GM23338 (cell line): ENCODE measurements at regions not wholly inside any gene's neighbourhood (a gene's known extent, or its start where the extent isn't known, plus 50 kb on each side); places are given as distances from the start of the nearest gene placed in this dataset.

Experiments used
- ATAC-seq: fragments of 200-7000 bp; cut with Tn5 transposase; 3 replicates; pipeline ENCODE4 v1.9.1; 2020
- DNase-seq: peaks from one replicate; pipeline ENCODE4 v3.0.0-alpha.2; 2015; ENCODE audit warnings: low spot score
- H2AFZ ChIP-seq: fragments of 200-600 bp; sonication (generic); 2 replicates; pipeline ENCODE4 v1.8.0; 2016; ENCODE audit warnings: antibody characterized with exemption, mild to moderate bottlenecking, moderate library complexity
- H3F3A ChIP-seq: fragments of 200-600 bp; sonication (generic); replicated peaks from 2 replicates; pipeline ENCODE4 v1.8.0; 2017; ENCODE audit warnings: antibody characterized with exemption, mixed run types, low read depth
- H3K27ac ChIP-seq: fragments of 200-600 bp; sonication (generic); 2 replicates; pipeline ENCODE4 v1.6.1; 2016; ENCODE audit warnings: low read depth
- H3K27me3 ChIP-seq: fragments of 200-600 bp; sonication (generic); 2 replicates; pipeline ENCODE4 v1.8.0; 2016; ENCODE audit warnings: mild to moderate bottlenecking, mixed run types, moderate library complexity; ENCODE audit not compliant: insufficient read depth
- H3K36me3 ChIP-seq: fragments of 200-600 bp; sonication (generic); 2 replicates; pipeline ENCODE4 v1.8.0; 2016; ENCODE audit warnings: mild to moderate bottlenecking; ENCODE audit not compliant: insufficient read depth
- H3K4me1 ChIP-seq: fragments of 200-600 bp; sonication (generic); 2 replicates; pipeline ENCODE4 v1.8.0; 2016; ENCODE audit warnings: mild to moderate bottlenecking, moderate library complexity; ENCODE audit not compliant: insufficient read depth
- H3K4me2 ChIP-seq: fragments of 200-600 bp; sonication (generic); 2 replicates; pipeline ENCODE4 v1.7.1; 2017; ENCODE audit warnings: mixed run types
- H3K4me3 ChIP-seq: fragments of 200-600 bp; sonication (generic); 2 replicates; pipeline ENCODE4 v1.6.1; 2016; ENCODE audit warnings: mixed run types
- H3K79me2 ChIP-seq: fragments of 200-600 bp; sonication (generic); replicated peaks from 2 replicates; pipeline ENCODE4 v1.8.0; 2017; ENCODE audit warnings: mild to moderate bottlenecking; ENCODE audit not compliant: insufficient read depth
- H3K9me2 ChIP-seq: fragments of 200-600 bp; sonication (generic); 2 replicates; pipeline ENCODE4 v1.8.0; 2017; ENCODE audit not compliant: insufficient read depth
- H4K20me1 ChIP-seq: fragments of 200-600 bp; sonication (generic); replicated peaks from 2 replicates; pipeline ENCODE4 v1.8.0; 2017; ENCODE audit warnings: mild to moderate bottlenecking; ENCODE audit not compliant: insufficient read depth
- H3K27ac Mint-ChIP-seq: 2 replicates; pipeline ENCODE4 v1.8.0; 2020; ENCODE audit warnings: inconsistent platforms, mild to moderate bottlenecking, moderate library complexity, mixed read lengths
- H3K27me3 Mint-ChIP-seq: 3 replicates; pipeline ENCODE4 v1.8.0; 2022; ENCODE audit warnings: low read depth, mild to moderate bottlenecking, moderate library complexity, mixed read lengths, inconsistent platforms; ENCODE audit not compliant: insufficient read depth, poor library complexity
- H3K36me3 Mint-ChIP-seq: 3 replicates; pipeline ENCODE4 v1.8.0; 2021; ENCODE audit warnings: low read depth, mild to moderate bottlenecking, inconsistent platforms, moderate library complexity, mixed read lengths
- H3K4me1 Mint-ChIP-seq: 3 replicates; pipeline ENCODE4 v1.8.0; 2020; ENCODE audit warnings: mild to moderate bottlenecking, inconsistent platforms, mixed read lengths
- H3K4me3 Mint-ChIP-seq: 3 replicates; pipeline ENCODE4 v1.8.0; 2021; ENCODE audit warnings: moderate library complexity, mild to moderate bottlenecking, inconsistent platforms, mixed read lengths
- H3K9me3 Mint-ChIP-seq: 3 replicates; pipeline ENCODE4 v1.8.0; 2020; ENCODE audit warnings: moderate library complexity, mild to moderate bottlenecking, inconsistent platforms, mixed read lengths
- CREB1 ChIP-seq: fragments of 250-450 bp; sonication (Bioruptor Pico); IDR thresholded peaks from 2 replicates; pipeline ENCODE4 v1.5.0; 2020; ENCODE audit warnings: low read depth, mild to moderate bottlenecking, moderate library complexity
- EZH2 ChIP-seq: fragments of 200-600 bp; sonication (generic); IDR thresholded peaks from one replicate; pipeline ENCODE4 v1.8.0; 2017; ENCODE audit warnings: antibody characterized with exemption, mild to moderate bottlenecking, low read depth; ENCODE audit not compliant: unreplicated experiment
- EZH2phosphoT487 ChIP-seq: fragments of 200-600 bp; sonication (generic); IDR thresholded peaks from one replicate; pipeline ENCODE4 v1.8.1; 2018; ENCODE audit warnings: antibody characterized with exemption; ENCODE audit not compliant: unreplicated experiment
- JUNB ChIP-seq: IDR thresholded peaks from one replicate; pipeline ENCODE4 v1.6.1; 2016; ENCODE audit warnings: antibody characterized with exemption; ENCODE audit not compliant: unreplicated experiment
- NANOG ChIP-seq: IDR thresholded peaks from 2 replicates; pipeline ENCODE4 v1.6.1; 2016; ENCODE audit warnings: antibody characterized with exemption, borderline replicate concordance
- POLR2AphosphoS5 ChIP-seq: IDR thresholded peaks from 2 replicates; pipeline ENCODE4 v1.6.1; 2016; ENCODE audit warnings: antibody characterized with exemption, low read depth
- STAT1 ChIP-seq: IDR thresholded peaks from one replicate; pipeline ENCODE4 v1.6.1; 2016; ENCODE audit warnings: antibody characterized with exemption; ENCODE audit not compliant: unreplicated experiment
- ZNF114 ChIP-seq: fragments of 250-450 bp; sonication (Bioruptor Pico); IDR thresholded peaks from 2 replicates; pipeline ENCODE4 v1.5.0; 2020; ENCODE audit warnings: mild to moderate bottlenecking, moderate library complexity
- ZNF331 ChIP-seq: fragments of 250-450 bp; sonication (Bioruptor Pico); IDR thresholded peaks from 2 replicates; pipeline ENCODE4 v1.5.0; 2020; ENCODE audit warnings: low read depth, mild to moderate bottlenecking, moderate library complexity
- TF ChIP-seq, protein P1 (sequence below): IDR thresholded peaks from 2 replicates; pipeline ENCODE4 v1.6.1; 2016; ENCODE audit warnings: antibody characterized with exemption
- TF ChIP-seq, protein P2 (sequence below): IDR thresholded peaks from one replicate; pipeline ENCODE4 v1.6.1; 2018; ENCODE audit warnings: antibody characterized with exemption; ENCODE audit not compliant: unreplicated experiment
- TF ChIP-seq, protein P3 (sequence below): fragments of 250-450 bp; sonication (Bioruptor Pico); IDR thresholded peaks from 2 replicates; pipeline ENCODE4 v1.5.0; 2020; ENCODE audit warnings: mild to moderate bottlenecking, moderate library complexity
- TF ChIP-seq, protein P4 (sequence below), 2 experiments: fragments of 200-600 bp in 1 of 2; sonication (generic) in 1 of 2; conservative IDR thresholded peaks; 2 replicates each; pipeline versions ENCODE4 v1.5.1 to v1.6.1; 2016 to 2017; ENCODE audit warnings: antibody characterized with exemption in 2 of 2, low read depth in 2 of 2, mild to moderate bottlenecking in 2 of 2, moderate library complexity in 1 of 2

DNA sequence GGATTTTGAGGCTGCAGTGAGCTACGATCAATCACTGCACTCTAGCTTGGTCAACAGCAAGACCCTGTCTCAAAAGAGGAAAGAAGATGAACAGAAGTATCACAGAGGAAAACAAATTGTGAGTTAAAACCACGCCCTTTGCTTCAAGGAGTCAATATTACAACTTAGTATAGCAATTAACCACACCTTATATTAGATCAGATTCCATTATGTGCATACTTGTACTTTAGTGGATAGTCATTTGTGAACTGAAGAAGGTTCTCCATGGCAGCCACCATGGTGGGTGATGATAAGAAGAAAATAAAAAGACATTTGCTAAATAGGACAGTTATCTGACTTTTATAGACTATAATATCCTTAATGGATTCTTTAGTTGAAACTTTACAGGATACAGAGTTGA, 72.3 kb upstream of the EFEMP1 start:
- H3K4me3 Mint-ChIP-seq = no peak overlapping the region
- no peak overlapping the region for H3K27ac Mint-ChIP-seq
- H3K36me3 ChIP-seq = no peaks in the 10 kb centered on the region

More for the DNA sequence above, 72.3 kb upstream of the EFEMP1 start:
- Mint-ChIP-seq H3K9me3 (no peaks in the 10 kb centered on the region), H3K27me3 (no peaks in the 10 kb centered on the region), H3K36me3 (no peaks in the 10 kb centered on the region), H3K4me1 (peaks cover 7% of the 10 kb centered on the region)
- no peak overlapping the region for H2AFZ ChIP-seq
- H3K9me2 ChIP-seq = no peaks in the 10 kb centered on the region
- H3F3A ChIP-seq = no peaks in the 10 kb centered on the region
- no peaks in the 10 kb centered on the region for H4K20me1 ChIP-seq
- H3K27me3 ChIP-seq = no peaks in the 10 kb centered on the region
- no peak overlapping the region for H3K27ac ChIP-seq
- TF ChIP-seq EZH2phosphoT487 (no peak), STAT1 (no peak), ZNF331 (no peak), CREB1 (CRISPR knock-in tag) (no peak), ZNF114 (CRISPR knock-in tag) (no peak), POLR2AphosphoS5 (no peak), EZH2 (no peak), JUNB (no peak), NANOG (no peak)
- TF ChIP-seq, protein P1, sequence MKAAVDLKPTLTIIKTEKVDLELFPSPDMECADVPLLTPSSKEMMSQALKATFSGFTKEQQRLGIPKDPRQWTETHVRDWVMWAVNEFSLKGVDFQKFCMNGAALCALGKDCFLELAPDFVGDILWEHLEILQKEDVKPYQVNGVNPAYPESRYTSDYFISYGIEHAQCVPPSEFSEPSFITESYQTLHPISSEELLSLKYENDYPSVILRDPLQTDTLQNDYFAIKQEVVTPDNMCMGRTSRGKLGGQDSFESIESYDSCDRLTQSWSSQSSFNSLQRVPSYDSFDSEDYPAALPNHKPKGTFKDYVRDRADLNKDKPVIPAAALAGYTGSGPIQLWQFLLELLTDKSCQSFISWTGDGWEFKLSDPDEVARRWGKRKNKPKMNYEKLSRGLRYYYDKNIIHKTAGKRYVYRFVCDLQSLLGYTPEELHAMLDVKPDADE = no peak
- TF ChIP-seq, protein P2, sequence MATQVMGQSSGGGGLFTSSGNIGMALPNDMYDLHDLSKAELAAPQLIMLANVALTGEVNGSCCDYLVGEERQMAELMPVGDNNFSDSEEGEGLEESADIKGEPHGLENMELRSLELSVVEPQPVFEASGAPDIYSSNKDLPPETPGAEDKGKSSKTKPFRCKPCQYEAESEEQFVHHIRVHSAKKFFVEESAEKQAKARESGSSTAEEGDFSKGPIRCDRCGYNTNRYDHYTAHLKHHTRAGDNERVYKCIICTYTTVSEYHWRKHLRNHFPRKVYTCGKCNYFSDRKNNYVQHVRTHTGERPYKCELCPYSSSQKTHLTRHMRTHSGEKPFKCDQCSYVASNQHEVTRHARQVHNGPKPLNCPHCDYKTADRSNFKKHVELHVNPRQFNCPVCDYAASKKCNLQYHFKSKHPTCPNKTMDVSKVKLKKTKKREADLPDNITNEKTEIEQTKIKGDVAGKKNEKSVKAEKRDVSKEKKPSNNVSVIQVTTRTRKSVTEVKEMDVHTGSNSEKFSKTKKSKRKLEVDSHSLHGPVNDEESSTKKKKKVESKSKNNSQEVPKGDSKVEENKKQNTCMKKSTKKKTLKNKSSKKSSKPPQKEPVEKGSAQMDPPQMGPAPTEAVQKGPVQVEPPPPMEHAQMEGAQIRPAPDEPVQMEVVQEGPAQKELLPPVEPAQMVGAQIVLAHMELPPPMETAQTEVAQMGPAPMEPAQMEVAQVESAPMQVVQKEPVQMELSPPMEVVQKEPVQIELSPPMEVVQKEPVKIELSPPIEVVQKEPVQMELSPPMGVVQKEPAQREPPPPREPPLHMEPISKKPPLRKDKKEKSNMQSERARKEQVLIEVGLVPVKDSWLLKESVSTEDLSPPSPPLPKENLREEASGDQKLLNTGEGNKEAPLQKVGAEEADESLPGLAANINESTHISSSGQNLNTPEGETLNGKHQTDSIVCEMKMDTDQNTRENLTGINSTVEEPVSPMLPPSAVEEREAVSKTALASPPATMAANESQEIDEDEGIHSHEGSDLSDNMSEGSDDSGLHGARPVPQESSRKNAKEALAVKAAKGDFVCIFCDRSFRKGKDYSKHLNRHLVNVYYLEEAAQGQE = no peak
- TF ChIP-seq, protein P3, sequence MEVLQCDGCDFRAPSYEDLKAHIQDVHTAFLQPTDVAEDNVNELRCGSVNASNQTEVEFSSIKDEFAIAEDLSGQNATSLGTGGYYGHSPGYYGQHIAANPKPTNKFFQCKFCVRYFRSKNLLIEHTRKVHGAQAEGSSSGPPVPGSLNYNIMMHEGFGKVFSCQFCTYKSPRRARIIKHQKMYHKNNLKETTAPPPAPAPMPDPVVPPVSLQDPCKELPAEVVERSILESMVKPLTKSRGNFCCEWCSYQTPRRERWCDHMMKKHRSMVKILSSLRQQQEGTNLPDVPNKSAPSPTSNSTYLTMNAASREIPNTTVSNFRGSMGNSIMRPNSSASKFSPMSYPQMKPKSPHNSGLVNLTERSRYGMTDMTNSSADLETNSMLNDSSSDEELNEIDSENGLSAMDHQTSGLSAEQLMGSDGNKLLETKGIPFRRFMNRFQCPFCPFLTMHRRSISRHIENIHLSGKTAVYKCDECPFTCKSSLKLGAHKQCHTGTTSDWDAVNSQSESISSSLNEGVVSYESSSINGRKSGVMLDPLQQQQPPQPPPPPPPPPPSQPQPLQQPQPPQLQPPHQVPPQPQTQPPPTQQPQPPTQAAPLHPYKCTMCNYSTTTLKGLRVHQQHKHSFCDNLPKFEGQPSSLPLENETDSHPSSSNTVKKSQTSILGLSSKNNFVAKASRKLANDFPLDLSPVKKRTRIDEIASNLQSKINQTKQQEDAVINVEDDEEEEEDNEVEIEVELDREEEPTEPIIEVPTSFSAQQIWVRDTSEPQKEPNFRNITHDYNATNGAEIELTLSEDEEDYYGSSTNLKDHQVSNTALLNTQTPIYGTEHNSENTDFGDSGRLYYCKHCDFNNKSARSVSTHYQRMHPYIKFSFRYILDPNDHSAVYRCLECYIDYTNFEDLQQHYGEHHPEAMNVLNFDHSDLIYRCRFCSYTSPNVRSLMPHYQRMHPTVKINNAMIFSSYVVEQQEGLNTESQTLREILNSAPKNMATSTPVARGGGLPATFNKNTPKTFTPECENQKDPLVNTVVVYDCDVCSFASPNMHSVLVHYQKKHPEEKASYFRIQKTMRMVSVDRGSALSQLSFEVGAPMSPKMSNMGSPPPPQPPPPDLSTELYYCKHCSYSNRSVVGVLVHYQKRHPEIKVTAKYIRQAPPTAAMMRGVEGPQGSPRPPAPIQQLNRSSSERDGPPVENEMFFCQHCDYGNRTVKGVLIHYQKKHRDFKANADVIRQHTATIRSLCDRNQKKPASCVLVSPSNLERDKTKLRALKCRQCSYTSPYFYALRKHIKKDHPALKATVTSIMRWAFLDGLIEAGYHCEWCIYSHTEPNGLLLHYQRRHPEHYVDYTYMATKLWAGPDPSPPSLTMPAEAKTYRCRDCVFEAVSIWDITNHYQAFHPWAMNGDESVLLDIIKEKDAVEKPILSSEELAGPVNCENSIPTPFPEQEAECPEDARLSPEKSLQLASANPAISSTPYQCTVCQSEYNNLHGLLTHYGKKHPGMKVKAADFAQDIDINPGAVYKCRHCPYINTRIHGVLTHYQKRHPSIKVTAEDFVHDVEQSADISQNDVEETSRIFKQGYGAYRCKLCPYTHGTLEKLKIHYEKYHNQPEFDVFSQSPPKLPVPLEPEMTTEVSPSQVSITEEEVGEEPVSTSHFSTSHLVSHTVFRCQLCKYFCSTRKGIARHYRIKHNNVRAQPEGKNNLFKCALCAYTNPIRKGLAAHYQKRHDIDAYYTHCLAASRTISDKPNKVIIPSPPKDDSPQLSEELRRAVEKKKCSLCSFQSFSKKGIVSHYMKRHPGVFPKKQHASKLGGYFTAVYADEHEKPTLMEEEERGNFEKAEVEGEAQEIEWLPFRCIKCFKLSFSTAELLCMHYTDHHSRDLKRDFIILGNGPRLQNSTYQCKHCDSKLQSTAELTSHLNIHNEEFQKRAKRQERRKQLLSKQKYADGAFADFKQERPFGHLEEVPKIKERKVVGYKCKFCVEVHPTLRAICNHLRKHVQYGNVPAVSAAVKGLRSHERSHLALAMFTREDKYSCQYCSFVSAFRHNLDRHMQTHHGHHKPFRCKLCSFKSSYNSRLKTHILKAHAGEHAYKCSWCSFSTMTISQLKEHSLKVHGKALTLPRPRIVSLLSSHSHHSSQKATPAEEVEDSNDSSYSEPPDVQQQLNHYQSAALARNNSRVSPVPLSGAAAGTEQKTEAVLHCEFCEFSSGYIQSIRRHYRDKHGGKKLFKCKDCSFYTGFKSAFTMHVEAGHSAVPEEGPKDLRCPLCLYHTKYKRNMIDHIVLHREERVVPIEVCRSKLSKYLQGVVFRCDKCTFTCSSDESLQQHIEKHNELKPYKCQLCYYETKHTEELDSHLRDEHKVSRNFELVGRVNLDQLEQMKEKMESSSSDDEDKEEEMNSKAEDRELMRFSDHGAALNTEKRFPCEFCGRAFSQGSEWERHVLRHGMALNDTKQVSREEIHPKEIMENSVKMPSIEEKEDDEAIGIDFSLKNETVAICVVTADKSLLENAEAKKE (CRISPR knock-in tag) = no peak
- TF ChIP-seq, protein P4, sequence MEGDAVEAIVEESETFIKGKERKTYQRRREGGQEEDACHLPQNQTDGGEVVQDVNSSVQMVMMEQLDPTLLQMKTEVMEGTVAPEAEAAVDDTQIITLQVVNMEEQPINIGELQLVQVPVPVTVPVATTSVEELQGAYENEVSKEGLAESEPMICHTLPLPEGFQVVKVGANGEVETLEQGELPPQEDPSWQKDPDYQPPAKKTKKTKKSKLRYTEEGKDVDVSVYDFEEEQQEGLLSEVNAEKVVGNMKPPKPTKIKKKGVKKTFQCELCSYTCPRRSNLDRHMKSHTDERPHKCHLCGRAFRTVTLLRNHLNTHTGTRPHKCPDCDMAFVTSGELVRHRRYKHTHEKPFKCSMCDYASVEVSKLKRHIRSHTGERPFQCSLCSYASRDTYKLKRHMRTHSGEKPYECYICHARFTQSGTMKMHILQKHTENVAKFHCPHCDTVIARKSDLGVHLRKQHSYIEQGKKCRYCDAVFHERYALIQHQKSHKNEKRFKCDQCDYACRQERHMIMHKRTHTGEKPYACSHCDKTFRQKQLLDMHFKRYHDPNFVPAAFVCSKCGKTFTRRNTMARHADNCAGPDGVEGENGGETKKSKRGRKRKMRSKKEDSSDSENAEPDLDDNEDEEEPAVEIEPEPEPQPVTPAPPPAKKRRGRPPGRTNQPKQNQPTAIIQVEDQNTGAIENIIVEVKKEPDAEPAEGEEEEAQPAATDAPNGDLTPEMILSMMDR (conservative IDR thresholded peaks at IDR 0.05; ENCODE audit: low read depth in 2 of 2) = no peak
- peaks cover 9% of the 10 kb centered on the region; the same call in 1 of the 2 replicates for H3K4me1 ChIP-seq
- no peak overlapping the region for H3K4me2 ChIP-seq
- no peaks in the 10 kb centered on the region for H3K79me2 ChIP-seq
- no peak overlapping the region for H3K4me3 ChIP-seq
- DNase-seq = no peak
- ATAC-seq = no peak
